SKM-1 (cell line): ENCODE measurements at regions not wholly inside any gene's neighbourhood (a gene's known extent, or its start where the extent isn't known, plus 50 kb on each side); places are given as distances from the start of the nearest gene placed in this dataset.
"Not testable (repeated sequence)": the region's sequence is repeated elsewhere in the genome, so short reads cannot be mapped to it uniquely, and the experiment has no call there.

ENCODE experiments used
- DNase-seq: peaks from one replicate; lab custom pipeline; 2025; ENCODE audit not compliant: unreplicated experiment; lab: John Stamatoyannopoulos, UW

- DNase-seq: no peak
Observed at GRCh38 chr13:63546524-63546923, 2130.9 kb upstream of the PCDH20 start.

- no peak for DNase-seq
Observed at GRCh38 chr13:63542770-63543169, 2127.1 kb upstream of the PCDH20 start.

DNA sequence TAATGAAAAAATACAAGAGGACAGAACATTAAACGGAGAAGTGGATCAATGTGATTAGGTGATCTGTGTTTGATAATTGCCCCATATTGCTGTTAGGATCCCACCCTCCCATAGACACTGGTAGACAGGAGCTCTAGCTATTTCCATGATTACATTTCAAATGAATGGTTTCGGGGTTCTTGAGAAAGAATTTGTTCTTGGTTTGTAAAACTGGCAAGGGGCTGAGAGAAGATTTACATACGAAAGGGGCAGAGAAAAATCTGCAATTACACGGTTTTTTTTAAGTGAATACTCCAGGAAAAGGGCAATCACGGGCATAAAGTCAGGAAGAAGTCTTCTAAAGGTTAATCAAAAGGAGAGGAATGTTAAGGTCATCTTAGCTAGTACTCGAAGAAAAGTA is 2125.7 kb upstream of the PCDH20 start:
- no peak for DNase-seq

GRCh38 chr13:63540061-63540460 is 2124.4 kb upstream of the PCDH20 start:
- no peak for DNase-seq

DNA sequence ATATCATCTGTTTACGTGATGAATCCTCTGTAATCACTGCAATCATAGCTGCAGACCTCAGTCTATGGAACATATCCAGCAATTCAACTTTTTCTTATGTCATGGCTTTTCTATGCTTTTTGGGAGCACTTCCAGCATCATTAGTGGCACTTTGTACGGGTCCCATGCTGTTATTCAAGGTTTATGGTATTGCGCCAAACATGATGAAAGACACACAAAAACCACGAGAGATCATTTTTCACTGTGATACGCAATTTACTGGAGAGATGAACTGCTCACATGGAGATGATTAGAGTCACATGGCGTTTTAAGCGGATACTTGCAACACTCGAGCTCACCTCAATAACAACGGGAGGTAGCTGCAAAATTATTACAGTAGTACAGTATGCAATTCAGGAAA is 2101.7 kb upstream of the PCDH20 start:
- DNase-seq: no peak

GRCh38 chr13:63516124-63516523 is 2100.5 kb upstream of the PCDH20 start:
- no peak for DNase-seq

DNA sequence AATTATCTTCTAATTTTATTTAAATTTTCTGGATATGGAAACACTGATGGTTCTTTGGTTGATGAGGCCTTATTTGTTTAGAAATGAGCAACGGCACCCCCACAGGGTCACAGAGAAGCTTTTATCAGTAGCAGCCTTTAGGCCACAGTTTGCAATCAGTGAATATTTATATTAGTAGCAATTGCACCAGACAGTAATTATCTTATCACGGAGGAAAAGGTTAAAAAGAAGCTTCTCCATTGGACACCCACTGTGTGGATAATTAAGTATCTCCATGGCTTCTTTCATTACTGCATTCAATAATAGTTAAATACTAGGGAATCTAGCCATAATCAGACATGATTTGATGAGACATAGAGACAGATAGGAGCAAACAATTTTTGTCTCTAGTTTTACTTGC is 2099.2 kb upstream of the PCDH20 start:
- DNase-seq: no peak

- no peak for DNase-seq
Observed at GRCh38 chr13:63512095-63512494, 2096.4 kb upstream of the PCDH20 start.

DNA sequence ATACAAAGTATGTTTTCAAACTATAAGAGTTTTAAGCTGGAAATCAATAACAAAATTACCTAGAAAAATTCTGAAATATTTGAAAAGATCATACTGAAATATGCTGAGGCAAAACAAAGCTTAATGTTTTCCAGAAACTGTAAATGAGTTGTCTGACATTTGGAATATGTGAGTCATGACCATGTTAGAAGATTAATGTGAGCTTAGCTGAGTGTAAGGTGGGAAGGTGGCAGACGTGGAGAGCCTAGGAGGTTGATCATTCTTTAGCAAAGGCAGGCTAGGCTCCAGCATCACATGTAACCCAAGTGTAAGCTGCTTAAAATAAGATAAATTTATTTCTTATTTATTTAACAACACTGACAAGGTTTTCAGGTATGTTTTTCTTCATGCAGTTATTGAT is 2086.1 kb upstream of the PCDH20 start:
- DNase-seq: no peak

DNA sequence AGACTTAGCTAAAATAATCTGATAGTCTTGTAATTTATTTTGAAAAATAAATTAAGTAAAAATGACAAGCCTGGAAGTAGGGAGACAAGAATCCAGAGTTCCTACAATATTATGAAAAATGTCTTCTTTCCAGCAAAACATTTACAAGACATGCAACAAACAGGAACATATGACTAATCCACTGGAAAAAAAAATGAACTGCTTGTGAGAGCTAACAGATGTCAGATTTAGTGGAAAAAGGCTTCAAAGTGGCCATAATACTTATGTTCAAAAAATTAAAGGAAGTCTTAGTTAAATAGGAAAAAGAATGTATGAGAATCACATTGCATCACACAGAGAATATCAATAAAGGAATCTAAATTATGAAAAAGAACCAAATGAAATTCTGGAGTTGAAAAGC is 2082.0 kb upstream of the PCDH20 start:
- DNase-seq: no peak

- DNase-seq: no peak
Observed at GRCh38 chr13:63492604-63493003, 2077.0 kb upstream of the PCDH20 start.

DNA sequence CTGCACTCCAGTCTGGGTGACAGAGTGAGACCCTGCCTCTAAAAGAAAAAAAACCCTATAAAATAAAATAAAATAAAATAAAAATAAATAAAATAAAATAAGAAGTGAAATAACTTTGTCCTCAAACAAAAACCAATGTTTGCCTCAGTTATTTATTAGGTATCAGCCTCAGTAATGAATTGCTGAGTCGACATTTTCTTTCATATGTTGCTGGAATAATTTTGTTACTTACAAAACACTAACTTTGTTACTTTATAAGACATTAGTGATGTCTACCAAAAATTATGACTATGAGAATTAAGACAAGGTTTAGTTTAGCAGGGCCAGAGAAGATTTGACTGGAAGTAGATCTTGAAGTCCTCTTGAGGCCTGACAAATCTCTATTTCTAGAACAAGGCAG is 2074.5 kb upstream of the PCDH20 start:
- no peak for DNase-seq

DNA sequence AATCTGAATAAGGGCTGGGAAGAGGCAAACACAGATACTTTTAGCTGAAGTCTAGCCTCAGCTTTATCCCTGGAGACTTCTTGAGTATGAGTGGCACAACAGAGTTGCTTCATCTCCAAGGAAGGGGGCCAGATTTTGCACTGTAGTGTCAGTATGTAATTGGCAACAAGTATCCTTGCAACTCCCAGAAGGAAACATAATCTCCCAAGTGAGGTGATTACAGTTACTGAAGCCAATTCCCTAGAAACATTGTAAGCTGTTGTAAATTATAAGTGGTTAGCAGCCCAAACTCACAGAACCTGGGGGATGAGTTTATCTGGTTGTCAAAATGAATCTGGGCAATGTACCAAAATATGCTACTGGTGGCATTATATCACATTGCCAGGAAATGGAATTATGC is 2065.7 kb upstream of the PCDH20 start:
- DNase-seq: no peak

- no peak for DNase-seq
Observed at GRCh38 chr13:63472711-63473110, 2057.1 kb upstream of the PCDH20 start.

GRCh38 chr13:63463782-63464610 is 2048.3 kb upstream of the PCDH20 start:
- DNase-seq: no peak

GRCh38 chr13:63460462-63461090 is 2044.9 kb upstream of the PCDH20 start:
- no peak for DNase-seq

- DNase-seq: no peak
Observed at GRCh38 chr13:63457186-63457585, 2041.5 kb upstream of the PCDH20 start.

DNA sequence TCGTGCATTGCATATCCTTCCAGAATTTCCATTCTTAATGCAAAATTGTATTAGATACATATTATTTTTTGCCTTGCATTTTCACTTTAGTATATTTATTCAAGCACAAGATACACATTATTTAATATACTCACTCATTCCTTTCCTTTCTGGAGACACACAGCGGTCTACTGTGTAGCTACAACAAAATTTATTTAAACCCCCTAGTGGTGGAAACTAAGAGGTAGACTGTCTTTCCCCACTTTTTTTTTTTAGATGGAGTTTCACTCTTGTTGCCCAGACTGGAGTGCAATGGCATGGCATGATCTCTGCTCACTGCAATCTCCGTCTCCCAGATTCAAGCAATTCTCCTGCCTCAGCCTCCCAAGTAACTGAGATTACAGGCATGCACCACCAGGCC is 2040.3 kb upstream of the PCDH20 start:
- peak; percentile 2 for DNase-seq

DNA sequence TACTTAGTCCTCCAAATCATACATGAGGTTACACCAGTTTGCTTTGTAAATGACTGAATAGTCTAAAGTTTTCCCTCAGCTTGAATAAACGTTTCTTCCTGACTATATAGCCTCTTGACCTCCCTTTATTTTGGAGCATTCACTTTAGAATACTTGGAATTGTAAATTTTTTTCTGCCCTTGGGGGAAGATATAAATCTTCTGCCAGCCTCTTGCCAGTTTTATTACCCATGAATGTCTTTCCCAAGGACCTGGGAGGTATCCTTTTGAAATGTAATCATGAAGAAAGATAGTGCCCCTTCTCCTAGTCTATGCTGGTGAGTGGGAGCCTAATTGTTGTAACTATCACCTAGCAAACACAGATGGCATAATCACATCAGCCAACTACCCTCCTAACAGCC is 2033.9 kb upstream of the PCDH20 start:
- DNase-seq: no peak

GRCh38 chr13:63448692-63449091 is 2033.0 kb upstream of the PCDH20 start:
- no peak for DNase-seq

GRCh38 chr13:63446329-63446728 is 2030.7 kb upstream of the PCDH20 start:
- DNase-seq: no peak

GRCh38 chr13:63444225-63444624 is 2028.6 kb upstream of the PCDH20 start:
- DNase-seq: not testable (repeated sequence)

GRCh38 chr13:63438951-63439350 is 2023.3 kb upstream of the PCDH20 start:
- DNase-seq: no peak
